GM21526 (cell line): ENCODE measurements at regions not wholly inside any gene's neighbourhood (a gene's known extent, or its start where the extent isn't known, plus 50 kb on each side); places are given as distances from the start of the nearest gene placed in this dataset.

Experiments
- ATAC-seq: cut with Tn5 transposase; IDR thresholded peaks from one replicate; pipeline ENCODE4 v1.9.1; 2021; ENCODE audit warnings: moderate library complexity; ENCODE audit not compliant: unreplicated experiment, low FRiP score

DNA sequence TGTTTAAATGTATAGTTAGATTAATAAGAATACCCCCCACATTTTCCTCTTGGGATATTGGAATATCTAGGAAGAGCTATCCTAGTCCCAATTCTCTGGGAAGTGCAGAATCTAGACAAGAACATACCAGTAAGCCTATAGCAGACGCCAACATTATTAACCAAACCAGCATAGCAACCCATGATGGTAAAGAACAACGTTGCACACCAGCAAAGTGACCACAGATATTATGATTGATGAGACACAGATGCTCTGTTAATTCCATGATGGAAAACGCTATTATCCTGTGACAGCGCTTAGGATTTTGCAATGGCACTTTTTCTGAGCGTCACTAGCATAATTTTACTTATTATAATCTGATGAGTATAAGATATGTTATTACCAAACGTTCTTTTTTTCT lies 603.1 kb upstream of the PCDH15 start:
- no peak for ATAC-seq

DNA sequence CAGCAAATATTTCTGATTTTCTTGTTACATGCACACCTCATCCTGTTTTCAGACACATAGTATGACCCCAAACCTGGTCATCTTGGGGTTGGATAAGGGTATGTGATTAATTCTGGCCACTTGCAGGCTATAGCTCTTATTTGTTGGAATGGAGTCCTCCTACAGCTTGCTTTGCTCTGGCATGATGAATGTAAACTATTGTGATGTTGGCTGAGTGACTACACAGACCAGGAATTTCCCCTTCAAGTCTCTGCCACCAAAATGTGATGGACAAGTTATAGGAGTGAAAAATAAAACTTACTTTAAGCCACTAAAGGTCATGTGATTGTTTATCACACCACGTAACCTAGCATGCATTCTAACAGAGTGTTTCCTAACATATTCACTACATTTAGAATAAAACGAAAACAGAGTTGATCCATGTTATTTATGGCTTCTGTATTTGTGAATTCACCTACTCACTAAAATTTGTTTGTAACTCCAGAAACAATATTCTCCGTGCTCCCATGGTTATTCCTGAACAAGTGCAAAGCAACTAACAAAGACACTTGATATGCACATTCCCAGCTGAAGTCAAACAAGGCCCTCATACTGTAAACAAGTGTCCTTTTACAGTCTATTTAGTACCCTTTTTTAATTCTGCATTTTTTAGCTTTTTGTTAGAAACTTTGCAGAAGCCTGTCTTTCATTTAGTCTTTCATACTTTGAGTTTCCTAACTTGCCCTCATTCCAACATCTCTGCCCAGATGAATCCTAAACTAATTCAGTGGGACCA lies 599.2 kb upstream of the PCDH15 start:
- ATAC-seq: no peak

DNA sequence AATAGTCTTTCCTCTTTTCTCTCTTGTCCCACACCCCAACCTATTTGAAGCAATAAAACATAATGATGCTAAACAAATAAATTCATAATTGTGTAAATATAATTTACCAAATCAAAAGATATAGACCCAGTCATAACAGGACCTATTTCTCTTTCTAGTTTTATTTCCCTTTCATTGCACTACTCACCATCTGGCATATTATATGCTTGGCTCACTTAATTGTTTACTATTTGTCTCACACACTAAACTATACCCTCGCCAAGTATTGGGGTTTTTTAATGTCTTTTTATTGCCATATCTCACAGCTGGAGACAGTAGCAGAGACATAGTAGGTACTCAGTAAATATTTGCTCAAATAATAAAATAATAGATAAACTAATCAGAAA lies 597.5 kb upstream of the PCDH15 start:
- ATAC-seq: no peak

GRCh38 chr10:55397777-55398496 lies 596.9 kb upstream of the PCDH15 start:
- no peak for ATAC-seq

DNA sequence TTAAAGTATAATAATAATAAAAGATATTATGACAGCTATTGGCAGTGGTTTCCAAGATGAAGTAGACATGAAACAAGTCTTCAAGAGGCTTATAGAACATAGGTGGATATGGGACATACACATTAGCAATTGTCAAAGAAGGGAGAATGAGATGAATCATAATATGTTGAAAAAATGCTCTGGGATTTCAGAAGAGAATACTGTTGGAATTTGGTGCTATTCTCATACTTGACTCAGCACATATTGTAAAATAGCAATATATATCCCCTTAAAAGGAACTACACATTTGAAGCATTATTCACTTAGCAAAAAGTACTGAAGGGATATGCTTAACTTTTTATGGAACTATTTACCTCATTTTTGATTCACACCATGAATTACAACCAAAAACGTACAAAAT lies 577.2 kb upstream of the PCDH15 start:
- no peak for ATAC-seq

GRCh38 chr10:55374917-55375316 lies 573.9 kb upstream of the PCDH15 start:
- no peak for ATAC-seq

DNA sequence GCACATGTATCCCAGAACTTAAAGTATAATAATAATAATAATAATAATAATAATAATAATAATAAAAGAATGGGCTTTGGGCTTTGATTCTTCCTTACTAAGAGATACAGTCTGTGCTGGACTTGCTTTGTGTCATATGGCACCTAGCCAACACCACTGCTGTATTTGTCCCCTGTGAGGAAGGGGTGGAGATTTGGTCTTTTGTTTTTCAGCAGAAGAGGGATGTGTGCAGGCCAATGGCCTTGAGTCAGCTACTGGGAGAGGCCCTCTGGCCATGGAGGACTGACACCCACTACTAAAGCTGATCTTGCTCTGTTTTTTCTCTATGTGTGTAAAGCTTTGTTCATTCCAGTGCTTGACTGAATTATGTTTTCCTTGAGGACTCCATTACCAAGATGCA lies 573.0 kb upstream of the PCDH15 start:
- no peak for ATAC-seq

DNA sequence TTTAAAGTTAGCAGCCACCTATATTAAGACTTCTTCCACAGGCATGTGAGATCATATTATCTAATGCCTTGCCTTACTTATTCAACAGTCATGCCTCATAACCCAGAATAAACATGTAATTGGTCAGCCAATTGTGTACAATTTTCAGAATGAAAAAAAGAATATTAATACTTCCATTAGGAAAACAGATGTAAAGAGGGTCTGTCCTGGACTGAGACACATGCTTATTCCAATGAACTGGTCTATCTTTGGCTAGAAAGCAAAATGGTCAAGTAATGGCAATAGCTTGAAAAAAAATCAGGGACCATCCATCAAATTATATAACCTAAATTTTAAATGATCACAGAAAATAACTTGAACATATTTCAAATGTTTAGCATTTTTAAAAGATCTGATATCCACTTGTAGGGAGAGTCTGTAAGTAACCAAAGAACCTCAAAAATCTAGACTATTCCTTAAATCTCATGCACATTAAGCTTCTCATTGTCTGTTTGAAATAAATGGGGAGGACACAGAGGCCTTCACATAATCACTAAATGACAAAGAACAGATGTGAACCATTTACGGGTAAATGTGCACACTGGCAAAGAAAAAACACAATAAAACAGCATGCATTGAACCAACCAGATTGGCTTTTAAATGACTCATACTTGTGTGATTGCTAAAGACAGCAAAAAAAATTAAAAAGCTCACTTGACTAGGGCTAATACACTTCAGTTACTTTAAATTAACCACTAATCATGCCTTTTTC lies 568.8 kb upstream of the PCDH15 start:
- no peak for ATAC-seq

GRCh38 chr10:55368467-55368866 lies 567.4 kb upstream of the PCDH15 start:
- no peak for ATAC-seq

DNA sequence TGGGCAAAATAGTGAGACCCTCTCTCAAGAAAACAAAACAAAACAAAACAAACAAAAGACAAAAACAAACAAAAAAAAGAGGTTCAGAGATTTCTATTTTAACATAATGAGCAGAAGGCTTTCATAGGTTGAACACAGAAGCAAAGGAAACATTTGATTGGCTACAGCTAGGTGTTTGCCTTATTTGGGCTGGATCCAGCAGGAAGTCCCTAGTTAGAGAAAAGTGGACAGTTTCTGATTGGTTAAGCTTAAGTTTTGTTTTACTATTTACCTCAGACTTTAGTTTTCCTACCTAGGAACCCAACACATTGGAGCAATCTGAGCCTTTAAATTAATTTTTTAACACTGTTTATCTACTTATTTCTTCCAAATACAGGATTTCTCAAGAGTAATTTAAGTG lies 566.5 kb upstream of the PCDH15 start:
- no peak for ATAC-seq

DNA sequence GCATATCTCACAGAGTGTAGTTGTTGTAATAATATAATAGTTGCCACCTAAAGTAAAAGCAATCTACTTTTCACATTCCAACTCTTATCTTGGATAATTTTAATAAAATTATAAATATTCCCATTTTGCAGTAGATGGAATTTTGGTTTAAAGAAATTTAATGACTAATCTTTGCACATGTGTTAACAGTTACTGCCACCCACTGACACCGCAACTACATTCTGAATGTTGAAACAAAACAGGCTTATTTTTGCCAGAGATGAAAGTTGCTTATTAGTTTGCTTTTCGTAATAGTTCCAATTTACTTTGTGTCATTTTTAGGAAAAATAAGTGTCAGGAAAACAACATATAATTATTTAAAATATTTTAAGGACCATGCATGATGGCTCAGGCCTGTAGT lies 557.5 kb upstream of the PCDH15 start:
- no peak for ATAC-seq

- ATAC-seq: no peak
These were observed 552.4 kb upstream of the PCDH15 start for GRCh38 chr10:55353414-55353813.

DNA sequence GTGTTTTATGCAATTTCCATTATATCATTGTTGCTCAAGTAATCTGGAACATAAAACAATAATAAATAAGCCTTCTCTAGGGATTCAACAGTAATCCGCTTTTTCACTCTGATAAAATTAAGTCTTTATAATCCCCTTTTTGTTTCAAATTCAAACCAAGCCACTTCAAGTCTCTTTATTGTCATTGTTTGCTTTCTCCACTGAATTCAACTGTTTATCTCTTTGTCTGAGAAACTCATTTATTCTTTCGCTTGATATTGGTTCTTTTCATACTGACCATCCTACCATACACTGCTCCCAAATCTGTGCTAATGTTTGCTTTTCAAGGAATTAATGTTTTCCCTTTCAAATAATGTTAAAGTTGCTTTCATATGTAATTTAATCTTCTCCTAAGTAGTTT lies 550.4 kb upstream of the PCDH15 start:
- no peak for ATAC-seq

DNA sequence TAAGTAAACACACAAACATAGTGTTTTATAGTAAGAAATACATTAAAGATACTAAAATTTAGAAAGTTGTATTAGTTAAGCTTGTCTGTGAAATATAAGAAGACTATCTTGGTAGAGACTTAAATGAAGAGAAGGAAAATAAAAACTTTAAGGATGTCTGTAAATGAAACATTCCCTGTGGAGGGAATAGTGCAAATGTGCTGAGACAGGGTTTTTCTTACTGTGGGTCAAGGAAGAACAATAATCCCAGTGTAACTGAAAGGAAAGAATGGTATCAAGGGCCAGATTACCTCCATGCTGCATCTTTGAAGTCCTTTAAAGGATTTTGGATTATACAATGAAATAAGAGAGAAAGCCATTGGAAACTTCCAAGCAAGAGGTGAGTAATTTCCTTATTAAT lies 547.5 kb upstream of the PCDH15 start:
- ATAC-seq: no peak

DNA sequence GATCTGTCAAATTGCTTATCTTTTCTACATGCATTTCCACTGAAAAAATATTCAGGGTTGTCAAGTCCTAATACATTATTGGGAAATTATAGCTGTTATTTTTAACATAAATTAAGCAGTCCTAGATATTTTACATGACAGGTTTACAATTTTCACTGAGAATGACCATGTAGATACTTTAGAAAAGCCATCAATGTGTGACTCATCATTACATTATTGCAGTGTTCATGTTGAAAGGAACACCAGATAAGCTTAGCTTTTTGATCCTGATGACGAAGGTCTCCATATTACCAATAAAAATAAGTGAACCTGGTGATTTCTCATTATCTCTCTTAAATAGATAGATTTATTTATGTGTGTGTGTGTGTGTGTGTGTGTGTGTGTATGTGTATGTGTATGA lies 529.5 kb upstream of the PCDH15 start:
- ATAC-seq: no peak

DNA sequence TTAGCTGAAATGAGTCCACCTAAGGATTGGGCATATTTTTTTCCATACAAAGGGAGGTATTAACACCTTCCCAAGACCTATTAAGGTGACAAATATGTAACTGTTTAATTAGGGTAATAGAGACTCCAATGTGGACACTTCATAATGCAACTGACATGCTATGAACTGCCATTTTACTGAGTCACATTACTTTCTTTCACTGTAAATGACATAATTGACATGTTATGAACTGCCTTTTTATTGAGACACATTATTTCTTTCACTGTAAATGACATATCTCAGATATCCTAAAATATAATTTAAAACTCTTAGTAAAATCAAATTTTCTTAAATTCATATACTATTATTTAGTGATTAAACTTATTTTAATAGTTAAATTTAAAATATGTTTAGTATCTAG lies 528.8 kb upstream of the PCDH15 start:
- no peak for ATAC-seq

DNA sequence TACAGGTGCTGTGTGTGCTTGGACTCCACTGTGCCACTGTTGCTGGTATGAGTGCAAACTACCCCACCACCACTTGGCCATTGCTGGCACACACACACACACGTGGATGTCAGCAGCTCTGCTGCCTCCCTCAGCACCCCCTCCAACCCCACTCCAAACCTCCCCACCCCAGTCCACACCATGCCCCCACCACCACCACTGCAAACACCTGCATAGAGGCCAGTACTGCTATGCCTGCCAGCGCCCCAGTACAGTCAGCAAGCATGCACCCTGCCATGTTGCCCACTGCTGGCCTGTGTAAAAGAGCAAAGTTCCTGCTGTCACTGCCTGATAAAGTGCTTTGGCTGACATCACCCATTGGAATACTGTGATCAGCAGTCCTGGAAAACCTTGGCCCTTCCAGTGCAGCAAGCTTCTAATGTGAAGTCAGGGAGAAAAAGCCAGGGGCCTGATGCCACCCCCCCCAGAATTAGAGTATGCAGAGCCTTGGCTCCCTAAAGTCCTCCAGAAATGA lies 519.2 kb upstream of the PCDH15 start:
- no peak for ATAC-seq

DNA sequence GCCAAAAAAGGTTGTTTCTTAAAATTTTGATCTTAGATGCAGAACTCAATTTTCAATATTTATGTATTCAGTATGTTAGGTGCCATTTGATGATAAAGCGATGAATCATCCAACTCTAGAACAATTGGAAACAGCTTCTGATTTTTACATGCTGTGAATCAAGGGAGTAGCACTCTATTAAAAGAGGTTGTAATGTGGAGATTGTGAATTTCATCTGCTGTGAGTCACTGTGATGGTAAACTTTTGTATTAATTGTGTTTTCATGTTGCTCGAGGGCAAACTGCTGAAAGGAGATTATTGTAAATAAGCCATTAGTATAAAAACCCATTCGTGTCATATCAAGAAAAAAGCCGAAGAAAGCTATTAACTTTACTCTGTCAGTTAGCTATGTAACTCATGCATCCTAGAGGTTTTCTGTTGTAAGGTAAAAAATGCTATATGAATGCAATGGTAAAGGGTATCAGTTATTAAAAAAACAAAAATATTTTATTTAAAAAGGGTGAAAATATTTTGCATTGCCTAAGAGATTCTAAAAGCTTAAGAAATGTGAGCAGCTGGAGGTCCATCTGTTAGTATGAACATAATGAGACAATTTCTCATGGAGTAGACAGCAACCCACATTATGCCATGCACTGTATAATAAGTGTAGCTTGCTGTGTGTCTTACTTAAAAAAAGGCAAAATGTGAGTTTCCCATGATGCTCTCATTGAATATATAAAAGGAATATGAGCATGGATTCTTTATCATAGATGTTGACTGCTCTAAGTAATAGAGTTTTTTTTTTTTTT lies 511.0 kb upstream of the PCDH15 start:
- ATAC-seq: no peak

GRCh38 chr10:55310143-55310542 lies 509.1 kb upstream of the PCDH15 start:
- no peak for ATAC-seq

- no peak for ATAC-seq
These were observed 504.3 kb upstream of the PCDH15 start for GRCh38 chr10:55305285-55305684.

DNA sequence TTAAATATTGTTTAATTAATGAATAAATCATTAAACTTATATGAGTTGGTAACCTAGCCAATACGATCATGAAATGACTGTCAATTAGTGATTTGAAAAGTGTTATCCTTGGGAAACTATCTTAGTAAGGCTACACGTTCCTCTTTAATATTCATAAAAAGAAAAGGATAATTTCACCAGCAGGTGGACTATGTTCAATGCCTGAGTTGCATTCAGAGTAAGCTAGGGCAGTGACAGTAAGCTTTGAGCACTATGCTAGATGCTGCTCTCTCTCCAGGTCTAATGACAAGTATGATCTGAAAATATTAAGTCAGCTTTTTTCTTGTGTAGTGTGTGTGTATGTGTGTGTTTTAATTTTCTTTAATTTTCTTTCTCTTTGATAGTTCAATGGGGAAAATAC lies 486.3 kb upstream of the PCDH15 start:
- ATAC-seq: no peak
